HG03442 (cell line): ENCODE measurements at regions not wholly inside any gene's neighbourhood (a gene's known extent, or its start where the extent isn't known, plus 50 kb on each side); places are given as distances from the start of the nearest gene placed in this dataset.
"Not testable (repeated sequence)": the region's sequence is repeated elsewhere in the genome, so short reads cannot be mapped to it uniquely, and the experiment has no call there.

ENCODE experiments used
- ATAC-seq: cut with Tn5 transposase; IDR thresholded peaks from one replicate; pipeline ENCODE4 v1.9.1; 2021; ENCODE audit warnings: mild to moderate bottlenecking, moderate library complexity; ENCODE audit not compliant: unreplicated experiment

- ATAC-seq = no peak
These were observed 227.9 kb upstream of the IRAK1BP1 start for GRCh38 chr6:78639111-78640110.

GRCh38 chr6:78643976-78644375 is 223.4 kb upstream of the IRAK1BP1 start:
- not testable (repeated sequence) for ATAC-seq

GRCh38 chr6:78646542-78647415 is 220.6 kb upstream of the IRAK1BP1 start:
- not testable (repeated sequence) for ATAC-seq

GRCh38 chr6:78665819-78666218 is 201.5 kb upstream of the IRAK1BP1 start:
- not testable (repeated sequence) for ATAC-seq

GRCh38 chr6:78666764-78667163 is 200.6 kb upstream of the IRAK1BP1 start:
- no peak for ATAC-seq

GRCh38 chr6:78670156-78670555 is 197.2 kb upstream of the IRAK1BP1 start:
- no peak for ATAC-seq

- ATAC-seq = no peak
These were observed 196.5 kb upstream of the IRAK1BP1 start for GRCh38 chr6:78670802-78671201.

GRCh38 chr6:78676069-78677007 is 191.0 kb upstream of the IRAK1BP1 start:
- not testable (repeated sequence) for ATAC-seq

- ATAC-seq = no peak
These were observed 178.7 kb upstream of the IRAK1BP1 start for GRCh38 chr6:78688668-78689067.

- ATAC-seq = no peak
These were observed 173.5 kb upstream of the IRAK1BP1 start for GRCh38 chr6:78693835-78694234.

GRCh38 chr6:78694628-78695027 is 172.7 kb upstream of the IRAK1BP1 start:
- ATAC-seq = not testable (repeated sequence)

GRCh38 chr6:78700991-78701390 is 166.4 kb upstream of the IRAK1BP1 start:
- ATAC-seq = no peak

GRCh38 chr6:78701407-78701806 is 165.9 kb upstream of the IRAK1BP1 start:
- no peak for ATAC-seq

- no peak for ATAC-seq
These were observed 158.3 kb upstream of the IRAK1BP1 start for GRCh38 chr6:78709021-78709420.

- no peak for ATAC-seq
These were observed 153.8 kb upstream of the IRAK1BP1 start for GRCh38 chr6:78713564-78713963.

- ATAC-seq = no peak
These were observed 123.2 kb upstream of the IRAK1BP1 start for GRCh38 chr6:78744144-78744543.

GRCh38 chr6:78746457-78746856 is 120.9 kb upstream of the IRAK1BP1 start:
- ATAC-seq = no peak

GRCh38 chr6:78749326-78749725 is 118.0 kb upstream of the IRAK1BP1 start:
- ATAC-seq = no peak

- not testable (repeated sequence) for ATAC-seq
These were observed 109.0 kb upstream of the IRAK1BP1 start for GRCh38 chr6:78758297-78758798.

- no peak for ATAC-seq
These were observed 99.1 kb upstream of the IRAK1BP1 start for GRCh38 chr6:78768271-78768670.
